ENCODE measurements at regions not wholly inside any gene's neighbourhood (a gene's known extent, or its start where the extent isn't known, plus 50 kb on each side); places are given as distances from the start of the nearest gene placed in this dataset.
A peak's percentile ranks its signal among the peaks of the same experiment; 100 is the strongest.

DNA sequence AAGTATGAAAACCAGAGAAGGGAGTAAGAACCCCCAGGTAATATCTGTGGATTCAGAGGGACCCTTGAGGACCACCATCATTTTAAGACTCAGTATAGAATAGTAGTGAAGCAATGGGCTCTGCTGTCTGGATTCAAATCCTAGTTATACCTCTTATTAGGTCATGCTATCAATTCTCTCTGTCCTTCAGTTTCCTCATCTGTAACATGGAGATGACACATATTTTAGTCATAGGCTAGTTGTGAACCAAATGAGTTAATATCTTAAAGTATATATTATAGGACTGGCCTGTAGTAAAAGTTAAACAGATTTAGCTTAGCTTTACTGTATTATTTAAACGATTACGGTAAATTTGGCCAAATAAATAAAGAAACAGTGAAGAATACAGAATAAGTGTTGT is 177.3 kb upstream of the GOLIM4 start:
- no peak for DNase-seq

- DNase-seq = no peak
These were observed 176.7 kb upstream of the GOLIM4 start for GRCh38 chr3:168272343-168272985.

GRCh38 chr3:168271932-168272331 is 176.2 kb upstream of the GOLIM4 start:
- no peak for DNase-seq

DNA sequence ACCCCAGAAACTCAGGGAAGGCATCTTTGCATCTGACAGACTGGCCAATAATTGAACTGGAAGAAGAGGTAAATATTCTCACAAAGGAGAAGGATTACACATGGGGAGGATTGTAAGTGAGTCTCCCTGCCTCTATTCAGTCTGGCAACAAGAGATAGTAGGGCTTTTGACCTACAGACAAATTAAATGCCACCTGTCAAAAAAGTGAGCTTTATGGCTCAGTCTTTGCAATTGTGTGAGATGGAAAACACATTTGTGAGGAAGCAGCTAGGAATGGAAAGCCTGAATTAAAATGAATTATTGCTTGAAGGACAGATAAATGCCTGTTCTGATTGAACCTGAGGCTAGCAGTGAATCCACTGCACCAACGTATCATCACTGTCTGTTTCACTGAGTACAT is 173.3 kb upstream of the GOLIM4 start:
- DNase-seq = no peak

- peak; percentile 33 for DNase-seq
These were observed 171.5 kb upstream of the GOLIM4 start for GRCh38 chr3:168267179-168267578.

DNA sequence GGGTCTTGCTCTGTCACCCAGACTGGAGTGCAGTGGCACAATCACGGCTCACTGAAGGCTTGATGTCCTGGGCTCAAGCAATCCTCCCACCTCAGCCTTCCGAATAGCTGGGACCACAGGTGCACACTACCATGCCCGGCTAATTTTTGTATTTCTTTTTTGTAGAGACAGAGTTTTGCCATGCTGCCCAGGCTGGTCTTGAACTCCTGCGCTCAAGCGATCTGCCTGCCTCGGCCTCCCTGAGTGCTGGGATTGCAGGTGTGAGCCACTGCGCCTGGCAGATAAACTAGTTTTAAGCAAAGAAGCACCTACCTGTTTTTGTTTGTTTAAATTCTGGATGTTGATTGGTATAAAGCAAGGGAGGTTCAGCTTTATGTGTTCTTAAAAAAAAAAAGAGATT is 170.6 kb upstream of the GOLIM4 start:
- DNase-seq = no peak

- no peak for DNase-seq
These were observed 167.2 kb upstream of the GOLIM4 start for GRCh38 chr3:168262887-168263286.

GRCh38 chr3:168260859-168261258 is 165.1 kb upstream of the GOLIM4 start:
- no peak for DNase-seq

DNA sequence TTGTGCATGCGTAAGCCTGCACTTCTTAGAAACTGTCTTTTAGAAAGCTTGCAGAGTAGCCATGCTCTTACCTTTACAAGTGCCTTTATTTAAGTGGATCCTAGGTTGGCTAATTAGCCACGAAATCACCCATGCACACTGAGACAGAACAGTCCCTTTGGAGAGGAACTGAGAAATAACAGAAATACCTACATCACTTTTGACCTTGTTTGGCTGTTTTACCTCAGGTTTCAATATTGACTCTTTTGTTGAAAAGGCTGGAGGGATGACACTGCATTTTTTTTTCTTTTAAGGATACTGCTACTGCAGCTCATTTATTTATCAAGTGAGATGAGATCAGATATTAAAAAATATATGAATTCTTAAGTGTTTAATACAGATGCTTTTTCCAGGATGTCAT is 155.6 kb upstream of the GOLIM4 start:
- no peak for DNase-seq

- no peak for DNase-seq
These were observed 154.7 kb upstream of the GOLIM4 start for GRCh38 chr3:168250415-168250861.

DNA sequence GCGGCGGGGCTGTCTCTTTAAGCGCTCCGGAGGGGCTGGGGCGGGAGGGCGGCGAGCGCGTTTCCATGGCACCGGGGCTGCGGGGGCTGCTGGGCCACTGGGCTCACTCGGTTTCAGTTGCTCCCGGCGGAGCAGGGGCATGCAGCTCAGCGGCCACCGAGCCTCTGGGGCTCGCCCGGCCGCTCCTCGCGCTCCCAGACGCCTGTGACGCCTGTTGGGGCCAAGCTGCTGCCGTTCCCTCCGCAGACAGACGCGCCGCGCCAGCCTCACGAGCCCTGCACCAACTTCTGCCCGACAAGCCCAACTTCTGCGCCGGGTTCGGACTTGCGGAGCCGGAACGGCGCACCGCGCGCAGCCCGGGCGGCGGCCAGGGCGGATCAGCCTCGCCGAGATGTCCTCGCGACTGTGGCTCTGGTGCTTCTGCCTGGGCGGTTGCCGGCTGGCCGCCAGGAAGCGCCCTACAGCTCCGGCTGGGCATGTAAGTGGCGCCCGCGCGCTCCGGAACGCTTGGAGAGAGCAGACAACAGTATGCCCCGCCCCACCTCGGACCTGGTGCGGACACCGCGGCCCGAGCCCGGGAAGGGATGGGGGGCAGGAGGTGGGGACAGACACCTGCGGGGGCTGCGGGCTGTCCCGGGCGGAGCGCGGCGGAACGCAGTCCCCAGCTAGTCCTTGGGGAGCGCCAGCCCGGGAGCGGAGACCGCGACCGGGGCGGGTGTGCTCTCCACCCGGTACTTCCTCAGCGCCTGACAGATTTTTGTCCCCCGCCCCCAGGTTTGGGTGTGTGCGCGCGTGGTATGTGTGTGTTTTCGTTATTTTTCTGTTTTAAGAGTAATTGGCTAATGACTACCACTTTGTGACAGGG is 154.1 kb upstream of the GOLIM4 start:
- DNase-seq = peak; percentile 87

GRCh38 chr3:168249205-168249549 is 153.5 kb upstream of the GOLIM4 start:
- DNase-seq = no peak

GRCh38 chr3:168248383-168249204 is 152.9 kb upstream of the GOLIM4 start:
- DNase-seq = peak; percentile 70

DNA sequence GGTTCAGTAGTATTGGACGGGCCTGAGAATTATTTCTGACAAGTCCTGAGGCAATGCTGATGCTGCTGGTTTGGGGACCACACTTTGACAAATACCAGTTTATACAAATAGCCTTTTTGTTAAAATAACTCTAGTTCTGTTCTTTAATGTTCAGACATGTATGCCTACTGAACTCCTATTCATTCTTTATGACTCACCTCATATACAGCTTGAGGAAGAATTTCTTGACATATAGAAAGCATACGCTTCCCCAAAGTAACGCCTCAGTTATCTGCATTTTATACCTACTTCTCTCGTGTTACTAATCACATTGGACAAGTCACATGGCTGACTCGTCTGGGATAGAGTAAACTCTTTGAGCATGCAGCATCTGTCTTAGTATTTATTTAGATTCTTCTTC is 145.4 kb upstream of the GOLIM4 start:
- no peak for DNase-seq

- DNase-seq = no peak
These were observed 143.6 kb upstream of the GOLIM4 start for GRCh38 chr3:168239287-168239686.

DNA sequence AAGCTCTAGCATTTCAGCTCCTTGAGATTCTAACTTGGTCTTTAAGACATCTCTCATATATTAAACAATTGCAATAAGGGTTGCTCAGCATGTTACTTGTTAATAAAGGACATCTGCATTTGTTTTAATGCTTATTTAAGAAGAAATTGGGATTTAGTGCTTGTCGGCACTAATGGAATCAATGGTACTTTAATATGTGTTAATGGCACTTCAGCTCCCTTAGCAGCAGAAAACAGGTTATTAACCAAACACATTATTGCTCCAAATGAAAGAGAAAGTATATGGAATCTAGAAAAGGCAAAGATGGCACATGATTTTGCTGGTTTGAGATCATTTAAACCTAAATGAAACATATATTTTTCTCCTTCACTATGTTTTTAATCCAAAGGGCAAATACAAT is 137.3 kb upstream of the GOLIM4 start:
- no peak for DNase-seq

- DNase-seq = no peak
These were observed 127.4 kb upstream of the GOLIM4 start for GRCh38 chr3:168223085-168223484.

DNA sequence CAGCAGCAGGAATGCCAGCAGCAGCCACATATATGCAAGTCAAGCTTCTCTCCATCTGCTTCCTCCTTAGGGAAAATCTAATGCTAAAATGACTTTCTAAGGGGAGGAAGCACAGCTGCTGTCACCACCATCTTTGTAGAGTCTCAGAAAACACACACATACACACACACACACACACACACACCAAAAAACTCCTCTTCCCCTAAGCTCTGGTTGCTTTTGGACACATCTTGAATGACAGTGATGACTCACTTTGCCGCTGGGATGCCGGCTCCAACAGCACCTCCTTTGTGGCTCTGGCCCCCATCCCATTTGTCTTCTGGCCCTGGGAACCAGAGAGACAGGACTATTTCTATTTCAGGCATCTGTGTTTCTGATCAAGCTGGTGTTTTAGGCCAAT is 124.8 kb upstream of the GOLIM4 start:
- no peak for DNase-seq

DNA sequence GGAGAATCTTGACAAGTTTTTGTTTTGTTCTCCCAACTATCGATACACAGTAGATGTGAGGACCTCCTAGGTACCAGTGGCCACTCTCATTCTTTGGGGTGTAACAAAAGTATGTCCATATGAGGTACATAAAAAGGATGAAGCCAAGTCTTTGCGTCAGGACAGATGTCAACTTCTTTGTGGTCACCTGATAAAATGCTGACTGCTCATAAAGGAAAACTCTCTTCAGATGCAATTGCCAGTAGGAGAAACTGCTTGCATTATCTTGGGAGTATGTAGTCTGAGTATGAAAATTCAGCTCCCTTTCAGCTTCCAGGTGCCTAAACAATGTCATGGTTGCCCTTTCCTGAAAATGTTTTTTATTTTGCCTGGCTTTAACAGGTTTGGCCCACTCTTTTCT is 123.8 kb upstream of the GOLIM4 start:
- no peak for DNase-seq

DNA sequence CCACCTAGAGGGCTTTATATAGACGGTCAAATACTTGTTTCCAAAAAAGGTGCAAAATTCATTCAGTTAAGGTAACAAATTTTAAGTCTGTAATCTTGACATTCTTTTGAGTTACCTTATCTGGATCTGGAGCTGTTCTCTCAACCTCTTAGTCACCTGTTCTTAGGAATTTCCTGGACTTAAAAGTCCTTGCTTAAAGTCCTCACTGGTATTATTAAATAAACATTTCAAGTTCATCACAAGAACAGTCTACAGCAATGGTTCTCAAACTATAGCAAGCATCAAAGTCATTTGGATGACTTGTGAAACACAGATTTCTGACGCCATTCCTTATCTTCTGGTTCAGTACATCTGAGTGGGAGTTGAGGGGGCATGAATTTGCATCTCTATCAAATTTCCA is 122.9 kb upstream of the GOLIM4 start:
- no peak for DNase-seq

- no peak for DNase-seq
These were observed 121.1 kb upstream of the GOLIM4 start for GRCh38 chr3:168216851-168217250.

DNA sequence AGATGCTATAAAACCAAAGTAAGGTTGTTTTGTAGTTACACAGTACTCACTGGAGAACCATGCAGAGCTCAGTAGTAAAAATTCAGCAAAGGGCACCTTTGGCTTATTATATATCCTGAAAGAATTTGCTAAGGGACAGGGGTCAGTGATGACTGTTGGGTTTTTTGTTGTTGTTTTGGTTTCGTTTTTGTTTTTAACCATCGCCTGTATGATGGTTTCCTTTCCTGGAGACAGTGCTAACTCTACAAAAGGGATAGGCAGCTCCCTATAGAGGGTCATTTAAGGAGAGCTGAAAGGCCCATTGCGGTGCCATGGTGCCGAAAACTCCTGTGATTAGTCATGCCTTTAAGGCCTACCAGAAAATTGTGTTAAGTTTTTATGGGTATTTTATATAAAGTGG is 118.2 kb upstream of the GOLIM4 start:
- no peak for DNase-seq

DNA sequence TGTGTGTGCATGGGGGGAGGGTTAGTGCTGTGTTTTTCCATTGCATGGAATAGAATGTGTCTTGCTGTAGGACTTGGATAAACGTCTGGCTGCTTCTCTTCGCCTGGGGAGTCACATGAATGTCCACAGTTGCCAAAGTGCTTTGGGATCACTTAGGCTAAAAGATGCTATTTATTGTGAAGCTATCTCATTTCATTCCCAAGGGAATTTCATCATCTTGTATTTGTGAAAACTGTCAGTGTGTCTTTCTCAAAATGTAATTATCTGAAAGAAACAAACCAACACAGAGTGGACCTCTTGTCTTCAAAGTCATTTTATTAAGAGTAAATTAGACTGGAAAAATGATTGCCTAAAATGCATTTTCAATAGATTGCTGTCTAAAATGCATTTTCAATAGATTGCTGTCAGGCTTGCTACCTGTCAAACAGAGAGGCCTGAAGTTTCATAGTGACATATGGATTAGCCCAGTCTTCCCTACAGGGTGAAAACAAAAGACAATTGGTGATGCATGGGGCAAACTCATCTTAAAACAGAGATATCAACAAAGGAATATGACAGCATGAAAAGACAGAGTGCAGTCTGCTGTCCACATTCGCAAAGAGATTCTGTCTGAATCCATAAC is 117.1 kb upstream of the GOLIM4 start:
- DNase-seq = no peak

Measured in NCI-H774 (cell line).